ENCODE measurements at regions not wholly inside any gene's neighbourhood (a gene's known extent, or its start where the extent isn't known, plus 50 kb on each side); places are given as distances from the start of the nearest gene placed in this dataset.

DNA sequence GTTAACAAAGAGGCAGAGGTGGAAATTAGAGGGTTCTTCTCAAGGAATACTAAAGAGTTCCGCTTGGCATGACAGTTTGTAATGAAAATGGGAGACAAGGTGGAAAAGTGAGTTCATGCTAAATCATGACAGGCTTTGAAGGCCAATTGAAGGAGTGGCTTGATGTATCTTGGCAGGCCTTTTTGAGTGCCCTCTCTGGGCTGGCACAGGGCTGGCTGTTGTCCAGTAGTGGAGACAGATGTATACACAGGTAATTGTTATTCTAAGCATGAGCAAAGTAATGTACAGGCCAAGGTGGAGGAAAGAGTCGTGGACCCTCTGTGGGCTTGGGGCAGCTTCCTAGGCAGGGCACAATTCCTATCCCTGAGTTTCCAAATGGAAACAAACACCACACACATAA lies 196.7 kb upstream of the GALNT2 start:
- POLR2A ChIA-PET = no interaction called here
- no peak overlapping the region for H3K27ac Mint-ChIP-seq
- ATAC-seq = no peak
- peaks cover 8% of the 10 kb centered on the region for H3K9me3 Mint-ChIP-seq
- no peak overlapping the region for H3K4me3 Mint-ChIP-seq
- no peaks in the 10 kb centered on the region for H3K36me3 Mint-ChIP-seq
- H3K4me1 Mint-ChIP-seq = no peaks in the 10 kb centered on the region
- DNase-seq (ENCODE audit: low spot score) = no peak
- TF ChIP-seq ZNF317 (CRISPR knock-in tag; IDR thresholded peaks at IDR 0.05; ENCODE audit: borderline replicate concordance, low read depth) (no peak), RELA (CRISPR knock-in tag; IDR thresholded peaks at IDR 0.05; ENCODE audit: borderline replicate concordance) (no peak), GABPB1 (CRISPR knock-in tag; IDR thresholded peaks at IDR 0.05) (no peak), SMAD4 (CRISPR knock-in tag; IDR thresholded peaks at IDR 0.05) (no peak), RORB (CRISPR knock-in tag; IDR thresholded peaks at IDR 0.05) (no peak), NFE2L1 (CRISPR knock-in tag; IDR thresholded peaks at IDR 0.05) (no peak), ZNF219 (CRISPR knock-in tag; IDR thresholded peaks at IDR 0.05; ENCODE audit: borderline replicate concordance) (no peak)
- TF ChIP-seq, protein P1, sequence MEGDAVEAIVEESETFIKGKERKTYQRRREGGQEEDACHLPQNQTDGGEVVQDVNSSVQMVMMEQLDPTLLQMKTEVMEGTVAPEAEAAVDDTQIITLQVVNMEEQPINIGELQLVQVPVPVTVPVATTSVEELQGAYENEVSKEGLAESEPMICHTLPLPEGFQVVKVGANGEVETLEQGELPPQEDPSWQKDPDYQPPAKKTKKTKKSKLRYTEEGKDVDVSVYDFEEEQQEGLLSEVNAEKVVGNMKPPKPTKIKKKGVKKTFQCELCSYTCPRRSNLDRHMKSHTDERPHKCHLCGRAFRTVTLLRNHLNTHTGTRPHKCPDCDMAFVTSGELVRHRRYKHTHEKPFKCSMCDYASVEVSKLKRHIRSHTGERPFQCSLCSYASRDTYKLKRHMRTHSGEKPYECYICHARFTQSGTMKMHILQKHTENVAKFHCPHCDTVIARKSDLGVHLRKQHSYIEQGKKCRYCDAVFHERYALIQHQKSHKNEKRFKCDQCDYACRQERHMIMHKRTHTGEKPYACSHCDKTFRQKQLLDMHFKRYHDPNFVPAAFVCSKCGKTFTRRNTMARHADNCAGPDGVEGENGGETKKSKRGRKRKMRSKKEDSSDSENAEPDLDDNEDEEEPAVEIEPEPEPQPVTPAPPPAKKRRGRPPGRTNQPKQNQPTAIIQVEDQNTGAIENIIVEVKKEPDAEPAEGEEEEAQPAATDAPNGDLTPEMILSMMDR (IDR thresholded peaks at IDR 0.05) = no peak
- TF ChIP-seq, protein P2, sequence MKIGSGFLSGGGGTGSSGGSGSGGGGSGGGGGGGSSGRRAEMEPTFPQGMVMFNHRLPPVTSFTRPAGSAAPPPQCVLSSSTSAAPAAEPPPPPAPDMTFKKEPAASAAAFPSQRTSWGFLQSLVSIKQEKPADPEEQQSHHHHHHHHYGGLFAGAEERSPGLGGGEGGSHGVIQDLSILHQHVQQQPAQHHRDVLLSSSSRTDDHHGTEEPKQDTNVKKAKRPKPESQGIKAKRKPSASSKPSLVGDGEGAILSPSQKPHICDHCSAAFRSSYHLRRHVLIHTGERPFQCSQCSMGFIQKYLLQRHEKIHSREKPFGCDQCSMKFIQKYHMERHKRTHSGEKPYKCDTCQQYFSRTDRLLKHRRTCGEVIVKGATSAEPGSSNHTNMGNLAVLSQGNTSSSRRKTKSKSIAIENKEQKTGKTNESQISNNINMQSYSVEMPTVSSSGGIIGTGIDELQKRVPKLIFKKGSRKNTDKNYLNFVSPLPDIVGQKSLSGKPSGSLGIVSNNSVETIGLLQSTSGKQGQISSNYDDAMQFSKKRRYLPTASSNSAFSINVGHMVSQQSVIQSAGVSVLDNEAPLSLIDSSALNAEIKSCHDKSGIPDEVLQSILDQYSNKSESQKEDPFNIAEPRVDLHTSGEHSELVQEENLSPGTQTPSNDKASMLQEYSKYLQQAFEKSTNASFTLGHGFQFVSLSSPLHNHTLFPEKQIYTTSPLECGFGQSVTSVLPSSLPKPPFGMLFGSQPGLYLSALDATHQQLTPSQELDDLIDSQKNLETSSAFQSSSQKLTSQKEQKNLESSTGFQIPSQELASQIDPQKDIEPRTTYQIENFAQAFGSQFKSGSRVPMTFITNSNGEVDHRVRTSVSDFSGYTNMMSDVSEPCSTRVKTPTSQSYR (CRISPR knock-in tag; IDR thresholded peaks at IDR 0.05) = no peak
- H3K27me3 Mint-ChIP-seq (ENCODE audit: low read depth) = no peaks in the 10 kb centered on the region
- CTCF ChIA-PET = interaction anchor here (2.1 kb wide), 1 partner anchor 21 kb away, joined by 6 read pairs; no protein-coding TSS in a partner anchor

DNA sequence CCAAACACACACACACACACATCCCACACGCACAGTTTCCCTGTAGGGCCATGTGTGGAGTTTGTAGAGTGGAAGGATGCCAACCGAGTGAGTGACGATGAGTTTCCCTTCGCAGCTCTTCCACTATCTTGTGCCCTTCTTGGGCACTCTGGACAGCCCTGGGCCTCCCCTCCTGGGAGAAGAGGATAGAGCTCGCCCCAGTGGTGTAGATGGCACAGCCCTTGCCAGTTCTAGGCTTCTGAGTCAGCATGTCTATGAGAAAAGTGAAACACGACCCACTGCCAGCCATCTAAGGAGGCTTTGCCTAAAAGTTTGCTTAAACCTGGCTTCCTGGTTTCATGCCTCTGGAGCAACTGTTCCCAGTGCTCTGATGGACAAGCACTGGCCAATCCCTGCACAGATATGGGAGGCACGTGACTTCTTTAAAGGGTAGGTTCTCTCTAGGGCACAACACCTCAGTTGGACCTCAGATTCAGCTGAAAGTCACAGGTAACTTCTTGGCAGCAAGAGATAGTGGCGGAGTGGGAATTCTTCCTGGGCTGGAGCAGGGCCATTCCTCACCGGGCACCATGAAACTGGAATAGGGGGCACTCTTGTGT lies 195.9 kb upstream of the GALNT2 start:
- DNase-seq (ENCODE audit: low spot score) = no peak
- ATAC-seq = no peak
- Mint-ChIP-seq H3K4me1 (no peaks in the 10 kb centered on the region), H3K36me3 (no peaks in the 10 kb centered on the region), H3K27me3 (ENCODE audit: low read depth) (no peaks in the 10 kb centered on the region), H3K27ac (no peak overlapping the region), H3K9me3 (peaks cover 8% of the 10 kb centered on the region), H3K4me3 (no peak overlapping the region)
- ChIA-PET POLR2A (no interaction called here), CTCF (no interaction called here)
- TF ChIP-seq, protein P3, sequence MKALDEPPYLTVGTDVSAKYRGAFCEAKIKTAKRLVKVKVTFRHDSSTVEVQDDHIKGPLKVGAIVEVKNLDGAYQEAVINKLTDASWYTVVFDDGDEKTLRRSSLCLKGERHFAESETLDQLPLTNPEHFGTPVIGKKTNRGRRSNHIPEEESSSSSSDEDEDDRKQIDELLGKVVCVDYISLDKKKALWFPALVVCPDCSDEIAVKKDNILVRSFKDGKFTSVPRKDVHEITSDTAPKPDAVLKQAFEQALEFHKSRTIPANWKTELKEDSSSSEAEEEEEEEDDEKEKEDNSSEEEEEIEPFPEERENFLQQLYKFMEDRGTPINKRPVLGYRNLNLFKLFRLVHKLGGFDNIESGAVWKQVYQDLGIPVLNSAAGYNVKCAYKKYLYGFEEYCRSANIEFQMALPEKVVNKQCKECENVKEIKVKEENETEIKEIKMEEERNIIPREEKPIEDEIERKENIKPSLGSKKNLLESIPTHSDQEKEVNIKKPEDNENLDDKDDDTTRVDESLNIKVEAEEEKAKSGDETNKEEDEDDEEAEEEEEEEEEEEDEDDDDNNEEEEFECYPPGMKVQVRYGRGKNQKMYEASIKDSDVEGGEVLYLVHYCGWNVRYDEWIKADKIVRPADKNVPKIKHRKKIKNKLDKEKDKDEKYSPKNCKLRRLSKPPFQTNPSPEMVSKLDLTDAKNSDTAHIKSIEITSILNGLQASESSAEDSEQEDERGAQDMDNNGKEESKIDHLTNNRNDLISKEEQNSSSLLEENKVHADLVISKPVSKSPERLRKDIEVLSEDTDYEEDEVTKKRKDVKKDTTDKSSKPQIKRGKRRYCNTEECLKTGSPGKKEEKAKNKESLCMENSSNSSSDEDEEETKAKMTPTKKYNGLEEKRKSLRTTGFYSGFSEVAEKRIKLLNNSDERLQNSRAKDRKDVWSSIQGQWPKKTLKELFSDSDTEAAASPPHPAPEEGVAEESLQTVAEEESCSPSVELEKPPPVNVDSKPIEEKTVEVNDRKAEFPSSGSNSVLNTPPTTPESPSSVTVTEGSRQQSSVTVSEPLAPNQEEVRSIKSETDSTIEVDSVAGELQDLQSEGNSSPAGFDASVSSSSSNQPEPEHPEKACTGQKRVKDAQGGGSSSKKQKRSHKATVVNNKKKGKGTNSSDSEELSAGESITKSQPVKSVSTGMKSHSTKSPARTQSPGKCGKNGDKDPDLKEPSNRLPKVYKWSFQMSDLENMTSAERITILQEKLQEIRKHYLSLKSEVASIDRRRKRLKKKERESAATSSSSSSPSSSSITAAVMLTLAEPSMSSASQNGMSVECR (CRISPR knock-in tag; IDR thresholded peaks at IDR 0.05; ENCODE audit: borderline replicate concordance) = no peak
- TF ChIP-seq NFE2L1 (CRISPR knock-in tag; IDR thresholded peaks at IDR 0.05) (no peak), RELA (CRISPR knock-in tag; IDR thresholded peaks at IDR 0.05; ENCODE audit: borderline replicate concordance) (no peak), RORB (CRISPR knock-in tag; IDR thresholded peaks at IDR 0.05) (no peak)
- TF ChIP-seq, protein P4, sequence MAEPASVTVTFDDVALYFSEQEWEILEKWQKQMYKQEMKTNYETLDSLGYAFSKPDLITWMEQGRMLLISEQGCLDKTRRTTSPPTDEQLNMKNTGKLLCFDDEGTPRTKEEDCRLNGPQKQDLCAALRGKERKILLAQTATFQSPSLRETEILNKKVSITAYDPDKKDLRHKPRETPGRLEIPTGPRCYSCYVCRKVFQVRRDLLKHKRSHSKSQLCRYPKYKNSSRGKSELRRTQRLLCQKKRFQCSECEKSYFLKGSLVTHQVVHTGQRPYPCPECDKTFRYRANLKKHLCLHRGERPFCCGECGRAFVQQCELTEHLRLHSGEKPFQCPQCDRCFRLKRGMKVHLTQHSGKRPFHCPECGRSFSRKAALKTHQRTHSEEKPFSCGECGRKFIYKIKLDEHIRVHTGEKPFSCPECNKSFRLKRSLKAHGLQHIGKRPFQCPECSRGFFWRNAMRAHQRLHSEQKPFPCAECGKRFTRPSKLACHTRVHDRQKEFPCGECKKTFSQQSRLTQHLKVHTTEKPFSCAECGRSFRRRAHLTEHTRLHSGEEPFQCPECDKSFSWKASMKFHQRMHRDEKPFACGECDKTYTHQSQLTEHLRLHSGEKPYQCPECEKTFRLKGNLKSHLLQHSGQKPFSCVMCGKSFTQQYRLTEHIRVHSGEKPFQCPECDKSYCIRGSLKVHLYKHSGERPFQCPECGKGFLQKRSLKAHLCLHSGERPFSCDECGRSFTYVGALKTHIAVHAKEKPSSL (CRISPR knock-in tag; conservative IDR thresholded peaks at IDR 0.05) = no peak
